NCI-H2029 (cell line): ENCODE measurements at regions not wholly inside any gene's neighbourhood (a gene's known extent, or its start where the extent isn't known, plus 50 kb on each side); places are given as distances from the start of the nearest gene placed in this dataset.
A peak's percentile ranks its signal among the peaks of the same experiment; 100 is the strongest.
"Not testable (repeated sequence)": the region's sequence is repeated elsewhere in the genome, so short reads cannot be mapped to it uniquely, and the experiment has no call there.

Experiments
- DNase-seq: peaks from one replicate; lab custom pipeline; 2025; lab: John Stamatoyannopoulos, UW

GRCh38 chr11:100531290-100531689 is 155.8 kb upstream of the ARHGAP42 start:
- not testable (repeated sequence) for DNase-seq

DNA sequence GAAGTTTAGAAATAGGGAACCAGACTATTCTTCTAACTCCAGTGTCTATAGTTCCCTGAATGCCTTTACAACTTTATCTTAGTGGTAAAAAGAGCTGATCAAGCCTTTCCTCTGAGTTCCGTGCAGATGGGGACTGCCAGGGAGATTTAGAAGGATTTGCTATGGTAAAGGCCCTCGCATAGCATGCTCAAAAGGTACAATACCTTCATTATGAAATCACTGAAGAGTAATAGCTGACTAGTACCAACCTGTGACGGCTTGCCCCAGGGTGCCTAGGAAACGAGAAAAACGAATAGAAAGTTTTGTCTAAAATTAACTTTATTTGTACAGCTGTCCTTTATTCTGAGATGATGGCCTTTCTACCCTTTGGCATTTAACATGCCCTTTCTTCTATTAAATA is 150.1 kb upstream of the ARHGAP42 start:
- no peak for DNase-seq

DNA sequence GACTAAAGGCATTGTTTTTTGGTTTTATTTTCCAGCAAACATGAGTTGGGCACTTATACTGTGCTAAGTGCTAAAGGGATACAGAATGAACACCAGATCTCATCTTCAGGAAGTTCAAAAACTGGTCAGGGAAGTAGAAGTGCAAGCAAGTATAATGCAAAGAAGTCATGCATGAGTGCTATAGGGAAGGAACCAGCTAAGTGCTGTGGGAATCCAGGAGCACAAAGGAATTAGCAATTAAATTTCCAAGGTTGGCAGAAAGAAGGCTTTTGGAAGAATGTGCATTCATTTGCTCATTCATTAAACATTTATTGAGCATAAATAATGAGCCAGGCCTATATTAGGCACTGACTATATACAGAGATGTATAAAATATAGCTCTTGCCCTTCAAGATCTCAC is 143.7 kb upstream of the ARHGAP42 start:
- DNase-seq: no peak

- DNase-seq: no peak
Observed at GRCh38 chr11:100545556-100545955, 141.5 kb upstream of the ARHGAP42 start.

GRCh38 chr11:100545970-100546369 is 141.1 kb upstream of the ARHGAP42 start:
- DNase-seq: no peak

GRCh38 chr11:100546714-100547113 is 140.4 kb upstream of the ARHGAP42 start:
- DNase-seq: peak; percentile 19

DNA sequence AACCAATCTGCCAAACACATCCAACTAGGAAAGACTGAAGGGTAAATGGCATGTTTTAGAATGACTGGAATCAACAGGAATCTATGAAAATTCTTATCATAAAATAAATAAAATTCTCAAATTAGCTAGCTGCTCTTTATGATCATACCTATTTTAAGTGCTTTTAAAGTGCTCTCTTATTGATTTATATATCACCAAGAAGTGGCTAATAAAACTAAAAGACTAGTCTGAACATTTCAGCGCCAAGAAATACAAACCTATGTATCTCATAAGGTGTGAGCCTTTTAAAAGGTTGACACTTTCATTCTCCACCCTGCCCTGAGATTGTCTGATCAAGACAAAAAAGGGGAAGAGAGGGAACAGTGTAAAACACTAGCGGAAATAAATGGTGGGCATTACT is 136.8 kb upstream of the ARHGAP42 start:
- DNase-seq: no peak

DNA sequence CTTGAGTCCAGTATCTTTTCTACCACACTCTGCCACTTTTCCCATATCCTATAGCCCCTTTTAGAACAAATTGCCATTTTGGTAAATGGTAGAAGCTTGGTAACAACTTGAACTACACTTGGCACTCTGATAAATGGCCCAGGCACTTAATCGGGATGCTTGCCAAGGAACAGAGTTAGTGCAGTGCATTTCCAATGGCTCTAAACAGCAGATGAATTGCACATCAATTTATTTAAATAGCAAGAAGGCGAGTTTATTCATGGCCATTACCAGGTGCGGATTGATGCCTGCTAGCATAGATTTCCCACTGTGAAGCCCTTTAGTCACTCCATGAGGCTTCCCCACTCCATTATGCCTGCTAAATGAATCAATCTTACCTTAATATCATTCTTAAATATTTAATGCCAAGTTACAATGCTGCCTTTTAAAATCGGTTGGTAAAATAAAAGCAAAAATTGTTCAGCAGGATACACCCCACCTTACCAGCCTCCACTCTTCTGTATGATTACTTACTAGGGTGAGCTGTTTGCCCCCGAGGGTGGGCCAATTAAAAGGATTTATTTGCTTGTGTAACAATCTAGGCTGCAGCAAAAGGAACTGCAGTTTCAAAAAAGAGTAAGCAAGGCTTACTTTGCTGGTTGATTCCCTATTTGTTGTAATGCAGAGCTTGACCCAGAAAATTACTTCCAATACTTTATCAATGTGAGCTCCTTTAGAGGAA is 136.0 kb upstream of the ARHGAP42 start:
- DNase-seq: no peak

DNA sequence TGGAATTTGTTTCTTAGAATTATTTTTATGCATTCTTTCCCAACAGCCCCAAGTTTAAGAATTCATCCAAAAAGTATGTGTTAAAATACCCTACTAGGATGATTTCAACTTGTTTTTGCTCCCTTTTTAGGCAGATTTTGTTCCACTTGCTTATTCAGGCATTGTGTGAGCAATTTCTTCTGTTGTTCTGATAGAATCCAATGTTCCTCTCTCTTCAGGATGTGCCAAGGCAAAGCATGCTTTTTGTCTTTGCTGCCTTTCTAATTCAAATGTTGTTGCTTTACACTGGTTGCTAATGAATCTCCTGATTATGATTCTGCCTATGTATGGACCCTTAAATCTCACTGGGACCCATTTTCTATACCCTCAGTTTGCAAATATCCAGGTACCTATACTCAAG is 131.2 kb upstream of the ARHGAP42 start:
- DNase-seq: no peak

DNA sequence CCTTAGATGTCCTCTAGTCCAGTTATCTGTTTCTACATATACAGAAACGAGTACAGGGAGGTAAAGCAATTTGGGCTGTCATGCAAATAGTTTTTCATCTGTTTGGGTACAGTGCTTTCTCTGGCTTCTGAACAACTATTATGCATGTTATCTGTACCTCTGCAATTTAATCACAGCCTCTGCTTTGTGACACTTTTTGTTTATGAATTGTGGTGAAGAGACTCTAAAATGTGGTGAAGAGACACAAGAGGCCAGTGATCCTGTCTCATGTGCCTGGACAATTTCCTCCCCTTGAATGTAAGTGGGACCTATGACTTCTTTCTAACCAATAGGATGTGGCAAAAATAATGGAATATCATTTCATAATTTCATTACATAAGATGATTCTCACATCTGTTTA is 130.3 kb upstream of the ARHGAP42 start:
- no peak for DNase-seq

- DNase-seq: no peak
Observed at GRCh38 chr11:100557830-100558611, 129.1 kb upstream of the ARHGAP42 start.

- DNase-seq: no peak
Observed at GRCh38 chr11:100560606-100561005, 126.5 kb upstream of the ARHGAP42 start.

DNA sequence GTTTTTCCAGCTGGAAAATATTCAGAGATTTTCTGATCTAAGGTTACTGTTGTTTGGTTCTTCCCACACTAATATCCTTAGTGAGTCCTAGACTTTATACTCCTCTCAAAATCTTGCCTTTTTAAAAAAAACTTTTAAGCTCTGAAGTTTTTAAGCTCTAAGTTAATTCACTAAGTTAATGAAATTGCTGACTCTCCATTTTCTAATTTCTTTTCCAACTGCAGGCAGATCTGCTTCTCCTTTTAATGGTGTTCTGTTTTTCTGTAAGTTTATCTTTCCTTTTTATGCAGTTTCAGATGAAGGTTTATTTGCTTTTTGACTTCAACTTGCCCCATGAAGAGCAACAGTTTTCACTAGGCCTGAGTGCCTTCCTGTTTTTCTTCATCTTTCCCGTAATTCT is 125.8 kb upstream of the ARHGAP42 start:
- DNase-seq: no peak

- no peak for DNase-seq
Observed at GRCh38 chr11:100562128-100562527, 125.0 kb upstream of the ARHGAP42 start.

- DNase-seq: no peak
Observed at GRCh38 chr11:100563541-100564280, 123.4 kb upstream of the ARHGAP42 start.

DNA sequence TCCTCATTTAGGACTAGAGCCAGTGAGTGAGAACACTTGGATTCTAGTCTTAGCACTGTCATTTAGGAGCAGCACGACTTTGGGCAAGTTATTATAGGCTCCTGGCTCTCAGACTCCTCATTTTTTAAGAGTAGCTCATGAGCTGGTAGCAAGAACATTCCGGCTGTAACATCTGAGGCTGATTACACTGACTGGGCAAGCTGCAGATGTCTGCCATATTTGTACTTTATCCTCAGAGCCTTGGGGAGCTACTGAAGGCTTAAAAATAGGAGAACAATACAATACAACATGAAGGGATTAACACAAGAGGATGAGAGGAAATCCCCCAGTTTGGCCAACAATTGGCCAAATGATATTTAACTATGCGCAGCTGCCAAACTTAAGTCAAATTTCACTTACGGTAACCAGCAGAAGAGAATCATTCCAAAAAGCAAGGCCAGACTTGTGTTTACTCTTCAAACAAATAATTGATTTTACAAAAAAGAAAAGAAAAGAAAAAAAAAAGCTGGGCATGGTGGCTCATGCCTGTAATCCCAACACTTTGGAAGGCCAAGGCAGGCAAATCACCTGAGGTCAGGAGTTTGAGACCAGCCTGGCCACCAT is 113.1 kb upstream of the ARHGAP42 start:
- DNase-seq: no peak

- no peak for DNase-seq
Observed at GRCh38 chr11:100574894-100575769, 112.0 kb upstream of the ARHGAP42 start.

- DNase-seq: peak; percentile 34
Observed at GRCh38 chr11:100575860-100576717, 111.0 kb upstream of the ARHGAP42 start.

GRCh38 chr11:100576718-100577021 is 110.4 kb upstream of the ARHGAP42 start:
- DNase-seq: no peak

DNA sequence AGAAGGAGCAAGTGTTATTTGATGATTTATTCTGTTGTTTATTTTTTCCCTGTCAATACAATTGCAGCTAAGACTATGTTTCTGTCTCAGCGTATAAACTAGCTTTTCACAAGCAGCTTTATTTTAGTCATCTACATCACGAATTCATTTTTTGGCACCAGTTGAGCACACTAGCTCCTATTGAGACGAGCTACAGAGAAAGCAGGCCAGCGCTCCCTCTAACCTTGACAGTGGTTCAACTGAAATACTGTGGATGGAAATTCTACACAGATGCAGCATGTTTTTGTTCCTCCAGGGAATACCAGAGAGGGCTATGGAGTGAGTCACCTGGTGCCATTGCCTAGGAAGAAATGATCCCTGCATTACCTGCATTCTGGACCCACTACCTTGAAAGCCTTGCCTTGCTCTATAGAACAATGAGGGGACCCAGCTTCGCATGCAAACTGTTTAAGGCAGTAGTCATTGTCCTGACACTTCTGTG is 108.2 kb upstream of the ARHGAP42 start:
- DNase-seq: no peak

DNA sequence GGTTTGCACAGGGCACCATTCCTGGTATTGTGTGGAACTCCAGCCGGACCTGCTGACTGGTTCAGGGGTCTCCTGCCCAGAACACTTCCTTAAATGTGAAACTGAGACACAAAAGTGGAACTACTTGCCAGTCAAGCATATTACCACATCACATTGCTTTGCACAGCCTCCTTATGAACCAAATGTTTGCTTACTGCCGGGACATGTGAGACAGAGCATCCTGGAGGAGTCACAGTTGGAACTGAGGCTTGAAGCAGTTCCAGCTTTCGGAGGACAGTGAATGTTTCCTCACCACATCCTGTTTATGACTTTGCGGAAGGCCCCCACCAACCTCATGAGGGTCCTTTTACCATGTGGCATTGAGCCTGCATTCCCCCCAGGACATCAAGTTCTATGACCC is 105.8 kb upstream of the ARHGAP42 start:
- DNase-seq: no peak
